Head of caudate nucleus (tissue), 42 donors: ENCODE measurements at regions not wholly inside any gene's neighbourhood (a gene's known extent, or its start where the extent isn't known, plus 50 kb on each side); places are given as distances from the start of the nearest gene placed in this dataset.

Source experiments
- DNase-seq, 42 donors: peaks; one replicate each; pipeline versions ENCODE4 v3.0.0 to v3.0.0-alpha.2; 2020 to 2021; ENCODE audit warnings: mixed read lengths in 7 of 42
- intact Hi-C: fragments of 100-400 bp; cut with DNase I; formaldehyde crosslinking; loops from one replicate; pipeline ENCODE4 v1.15.0; 2022

GRCh38 chr21:38646213-38646837 lies 148.0 kb upstream of the ERG start:
- intact Hi-C loops = no loop called here
- DNase-seq = no peak

- DNase-seq = no peak
- intact Hi-C loops = no loop called here
Observed at GRCh38 chr21:38649120-38649519, 150.8 kb upstream of the ERG start.

GRCh38 chr21:38651570-38651969 lies 153.3 kb upstream of the ERG start:
- intact Hi-C loops = no loop called here
- no peak for DNase-seq

- DNase-seq = no peak
- intact Hi-C loops = no loop called here
Observed at GRCh38 chr21:38652396-38652795, 153.3 kb upstream of the ETS2 start.

GRCh38 chr21:38654580-38654979 lies 151.1 kb upstream of the ETS2 start:
- no peak for DNase-seq
- intact Hi-C loops = no loop called here

- no peak for DNase-seq
- intact Hi-C loops = no loop called here
Observed at GRCh38 chr21:38658511-38658910, 147.2 kb upstream of the ETS2 start.

- DNase-seq = no peak
- intact Hi-C loops = no loop called here
Observed at GRCh38 chr21:38659936-38660332, 145.8 kb upstream of the ETS2 start.

- intact Hi-C loops = no loop called here
- DNase-seq = no peak
Observed at GRCh38 chr21:38660333-38661196, 145.2 kb upstream of the ETS2 start.

GRCh38 chr21:38661197-38661871 lies 144.4 kb upstream of the ETS2 start:
- DNase-seq = no peak

GRCh38 chr21:38661889-38662568 lies 143.7 kb upstream of the ETS2 start:
- intact Hi-C loops = no loop called here

More at GRCh38 chr21:38661197-38661871, 144.4 kb upstream of the ETS2 start:
- intact Hi-C loops = no loop called here

GRCh38 chr21:38663282-38663681 lies 142.4 kb upstream of the ETS2 start:
- no peak for DNase-seq
- intact Hi-C loops = no loop called here

More at GRCh38 chr21:38661889-38662568, 143.7 kb upstream of the ETS2 start:
- DNase-seq = no peak

- intact Hi-C loops = no loop called here
- DNase-seq = peak in 1 of 42 donors; percentile 18
Observed at GRCh38 chr21:38664315-38664714, 141.4 kb upstream of the ETS2 start.

GRCh38 chr21:38664841-38665240 lies 140.9 kb upstream of the ETS2 start:
- DNase-seq = no peak
- intact Hi-C loops = no loop called here

GRCh38 chr21:38667291-38667870 lies 138.3 kb upstream of the ETS2 start:
- intact Hi-C loops = no loop called here
- peak in 1 of 42 donors; percentile 12 for DNase-seq

- intact Hi-C loops = no loop called here
- no peak for DNase-seq
Observed at GRCh38 chr21:38668067-38668466, 137.7 kb upstream of the ETS2 start.

- intact Hi-C loops = no loop called here
Observed at GRCh38 chr21:38668541-38668940, 137.2 kb upstream of the ETS2 start.

GRCh38 chr21:38669186-38669585 lies 136.5 kb upstream of the ETS2 start:
- intact Hi-C loops = no loop called here
- DNase-seq = peak in 8 of 42 donors; percentile 1 to 37 (median 14)

More at GRCh38 chr21:38668541-38668940, 137.2 kb upstream of the ETS2 start:
- no peak for DNase-seq

GRCh38 chr21:38670861-38671260 lies 134.9 kb upstream of the ETS2 start:
- intact Hi-C loops = no loop called here
- DNase-seq = no peak

GRCh38 chr21:38671773-38672172 lies 134.0 kb upstream of the ETS2 start:
- no peak for DNase-seq
- intact Hi-C loops = no loop called here
